ENCODE measurements at regions not wholly inside any gene's neighbourhood (a gene's known extent, or its start where the extent isn't known, plus 50 kb on each side); places are given as distances from the start of the nearest gene placed in this dataset.
A peak's percentile ranks its signal among the peaks of the same experiment; 100 is the strongest.

DNA sequence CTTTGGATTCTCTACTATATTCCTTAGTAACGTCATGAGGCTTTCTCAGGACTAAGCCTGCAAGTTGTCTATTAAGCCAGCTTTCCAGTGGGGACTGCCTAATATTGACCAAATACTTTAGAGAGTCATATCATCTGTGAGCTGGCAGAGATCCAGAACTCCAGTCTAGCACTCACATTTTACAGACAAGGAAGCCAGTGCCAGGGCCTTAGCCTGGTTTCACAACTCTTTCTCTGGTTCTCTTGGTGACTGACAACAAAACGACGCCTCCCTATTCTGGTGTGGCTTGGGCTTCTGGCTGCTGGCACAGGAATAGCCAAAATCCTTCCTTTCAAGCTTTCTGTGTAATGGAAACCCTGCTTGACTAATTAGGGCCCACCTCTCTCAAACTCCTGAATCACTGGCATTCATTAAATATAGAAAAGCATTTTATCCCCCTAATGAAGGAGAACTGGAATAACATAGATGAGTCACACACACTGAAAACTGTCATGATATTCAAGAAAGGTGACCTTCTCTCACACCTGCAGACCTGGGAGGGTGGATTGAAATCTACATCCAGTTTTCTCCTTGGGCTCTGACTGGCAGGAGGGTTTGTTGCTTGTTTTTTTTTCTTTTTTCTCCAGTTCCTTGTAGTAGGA is 75.2 kb upstream of the UBL3 start:
- BruUV-seq (replicated peaks), result no TSS peak
- DNase-seq (ENCODE audit: low spot score), result no peak
- H3K79me2 ChIP-seq (ENCODE audit: insufficient read depth, low read depth, low read length), result no peaks in the 10 kb centered on the region
- H3K36me3 ChIP-seq (ENCODE audit: insufficient read depth, low read length), result no peaks in the 10 kb centered on the region
- H3K4me1 ChIP-seq (ENCODE audit: insufficient read depth, low read length, poor library complexity, severe bottlenecking), result no peaks in the 10 kb centered on the region
- intact Hi-C loops (cut with micrococcal nuclease; ENCODE audit: unreplicated experiment), result no loop called here
- H3K9me2 ChIP-seq (ENCODE audit: insufficient read depth, low read length), result no peaks in the 10 kb centered on the region
- TF ChIP-seq EZH2phosphoT487 (IDR thresholded peaks at IDR 0.05; ENCODE audit: borderline replicate concordance, low read depth, low read length), result no peak
- TF ChIP-seq, protein P1, sequence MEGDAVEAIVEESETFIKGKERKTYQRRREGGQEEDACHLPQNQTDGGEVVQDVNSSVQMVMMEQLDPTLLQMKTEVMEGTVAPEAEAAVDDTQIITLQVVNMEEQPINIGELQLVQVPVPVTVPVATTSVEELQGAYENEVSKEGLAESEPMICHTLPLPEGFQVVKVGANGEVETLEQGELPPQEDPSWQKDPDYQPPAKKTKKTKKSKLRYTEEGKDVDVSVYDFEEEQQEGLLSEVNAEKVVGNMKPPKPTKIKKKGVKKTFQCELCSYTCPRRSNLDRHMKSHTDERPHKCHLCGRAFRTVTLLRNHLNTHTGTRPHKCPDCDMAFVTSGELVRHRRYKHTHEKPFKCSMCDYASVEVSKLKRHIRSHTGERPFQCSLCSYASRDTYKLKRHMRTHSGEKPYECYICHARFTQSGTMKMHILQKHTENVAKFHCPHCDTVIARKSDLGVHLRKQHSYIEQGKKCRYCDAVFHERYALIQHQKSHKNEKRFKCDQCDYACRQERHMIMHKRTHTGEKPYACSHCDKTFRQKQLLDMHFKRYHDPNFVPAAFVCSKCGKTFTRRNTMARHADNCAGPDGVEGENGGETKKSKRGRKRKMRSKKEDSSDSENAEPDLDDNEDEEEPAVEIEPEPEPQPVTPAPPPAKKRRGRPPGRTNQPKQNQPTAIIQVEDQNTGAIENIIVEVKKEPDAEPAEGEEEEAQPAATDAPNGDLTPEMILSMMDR (conservative IDR thresholded peaks at IDR 0.05; ENCODE audit: low read length), result no peak
- no peak overlapping the region for H2AFZ ChIP-seq (ENCODE audit: low read length)
- CTCF ChIA-PET (ENCODE audit: unreplicated experiment), result no interaction called here
- no peak overlapping the region for H3K4me2 ChIP-seq (ENCODE audit: low read length)
- no peaks in the 10 kb centered on the region for H3K9me3 ChIP-seq (ENCODE audit: low read length)
- no peak overlapping the region for H3K4me3 ChIP-seq (ENCODE audit: low read depth, low read length, poor library complexity, severe bottlenecking)
- POLR2A ChIA-PET, result interaction anchor here (0.6 to 0.7 kb wide), 3 partner anchors 11 to 1001 kb away, joined by 3 to 5 read pairs (median 3); no protein-coding TSS in a partner anchor
- H4K20me1 ChIP-seq (ENCODE audit: insufficient read depth, low read length), result no peaks in the 10 kb centered on the region
- no peak overlapping the region for H3K27ac ChIP-seq (ENCODE audit: low read depth, low read length, poor library complexity, severe bottlenecking)

GRCh38 chr13:29924482-29925350 is 74.3 kb upstream of the UBL3 start:
- Histone ChIP-seq H3K79me2 (ENCODE audit: insufficient read depth, low read depth, low read length) (no peaks in the 10 kb centered on the region), H3K9me3 (ENCODE audit: low read length) (no peaks in the 10 kb centered on the region), H2AFZ (ENCODE audit: low read length) (no peak overlapping the region), H3K4me3 (ENCODE audit: low read depth, low read length, poor library complexity, severe bottlenecking) (no peak overlapping the region), H3K36me3 (ENCODE audit: insufficient read depth, low read length) (no peaks in the 10 kb centered on the region), H4K20me1 (ENCODE audit: insufficient read depth, low read length) (no peaks in the 10 kb centered on the region), H3K27ac (ENCODE audit: low read depth, low read length, poor library complexity, severe bottlenecking) (no peak overlapping the region), H3K4me2 (ENCODE audit: low read length) (no peak overlapping the region), H3K4me1 (ENCODE audit: insufficient read depth, low read length, poor library complexity, severe bottlenecking) (no peaks in the 10 kb centered on the region), H3K9me2 (ENCODE audit: insufficient read depth, low read length) (no peaks in the 10 kb centered on the region)
- intact Hi-C loops (cut with micrococcal nuclease; ENCODE audit: unreplicated experiment), result no loop called here
- no TSS peak for BruUV-seq (replicated peaks)
- POLR2A ChIA-PET, result interaction anchor here (0.6 to 1.3 kb wide), 3 partner anchors 16 to 1002 kb away, joined by 3 to 5 read pairs (median 3); no protein-coding TSS in a partner anchor
- CTCF ChIA-PET (ENCODE audit: unreplicated experiment), result interaction anchor here (0.5 to 0.9 kb wide), 2 partner anchors 10 to 16 kb away, joined by 3 read pairs; no protein-coding TSS in a partner anchor
- TF ChIP-seq EZH2phosphoT487 (IDR thresholded peaks at IDR 0.05; ENCODE audit: borderline replicate concordance, low read depth, low read length), result no peak
- TF ChIP-seq, protein P1 (conservative IDR thresholded peaks at IDR 0.05; ENCODE audit: low read length), result peak; percentile 58
- DNase-seq (ENCODE audit: low spot score), result no peak

Measured in OCI-LY7 (cell line).